Panc1 (cell line): ENCODE measurements at regions not wholly inside any gene's neighbourhood (a gene's known extent, or its start where the extent isn't known, plus 50 kb on each side); places are given as distances from the start of the nearest gene placed in this dataset.

Experiments
- ATAC-seq: fragments of 200-7000 bp; cut with Tn5 transposase; 2 replicates; pipeline ENCODE4 v1.9.1; 2020; ENCODE audit warnings: mild to moderate bottlenecking, moderate library complexity
- BruUV-seq: library from RNA; stranded (reverse); fragments of 400-500 nt; replicated peaks from 2 replicates; lab custom pipeline; 2021; lab: Mats Ljungman, UMichigan
- CTCF ChIA-PET: fragments of 300-600 bp; sonication (Branson Sonifier 250); formaldehyde crosslinking; loops from one replicate; lab custom pipeline; 2022; ENCODE audit warnings: antibody characterized with exemption; lab: Charles Lee
- POLR2A ChIA-PET: fragments of 300-600 bp; sonication (Branson Sonifier 250); formaldehyde crosslinking; loops from one replicate; lab custom pipeline; 2022; ENCODE audit warnings: antibody characterized with exemption; lab: Charles Lee
- DNase-seq: peaks from one replicate; pipeline ENCODE4 v3.0.0-alpha.2; 2010; ENCODE audit warnings: low read depth, low spot score
- H3K27ac ChIP-seq: 2 replicates; pipeline ENCODE4 v1.5.1; 2011; ENCODE audit warnings: mild to moderate bottlenecking, low read length, inconsistent platforms
- H3K27me3 ChIP-seq: fragments of 200-500 bp; sonication (Bioruptor generic); 2 replicates; pipeline ENCODE4 v1.6.0; 2014; ENCODE audit warnings: low read length, inconsistent platforms; ENCODE audit not compliant: control insufficient read depth, insufficient read depth
- H3K36me3 ChIP-seq: fragments of 200-500 bp; sonication (Bioruptor generic); 2 replicates; pipeline ENCODE4 v1.5.1; 2014; ENCODE audit warnings: inconsistent platforms, mild to moderate bottlenecking, low read length, moderate library complexity; ENCODE audit not compliant: control insufficient read depth, insufficient read depth
- H3K4me1 ChIP-seq: 2 replicates; pipeline ENCODE4 v1.5.1; 2011; ENCODE audit warnings: inconsistent platforms, mild to moderate bottlenecking, low read length, moderate library complexity; ENCODE audit not compliant: control insufficient read depth, insufficient read depth
- H3K4me3 ChIP-seq, 2 experiments: 2 replicates each; pipeline ENCODE4 v1.5.1; 2011 to 2012; ENCODE audit warnings: low read depth in 2 of 2, low read length in 2 of 2, mild to moderate bottlenecking in 2 of 2, inconsistent platforms in 1 of 2, moderate library complexity in 1 of 2
- H3K9me3 ChIP-seq: fragments of 200-500 bp; sonication (Bioruptor generic); 2 replicates; pipeline ENCODE4 v1.5.1; 2014; ENCODE audit warnings: low read depth, mild to moderate bottlenecking, inconsistent platforms, low read length, moderate library complexity; ENCODE audit not compliant: control insufficient read depth, insufficient read depth
- CTCF ChIP-seq: fragments of 450-650 bp; IDR thresholded peaks from 2 replicates; pipeline ENCODE4 v1.5.1; 2017; ENCODE audit warnings: mild to moderate bottlenecking
- POLR2AphosphoS5 ChIP-seq: IDR thresholded peaks from 2 replicates; pipeline ENCODE4 v1.6.1; 2012; ENCODE audit warnings: mild to moderate bottlenecking, low read depth, low read length, moderate library complexity
- REST ChIP-seq, 2 experiments: IDR thresholded peaks; 2 replicates each; pipeline ENCODE4 v1.6.1; 2011 to 2012; ENCODE audit warnings: low read depth in 2 of 2, control low read depth in 1 of 2, low read length in 1 of 2, mild to moderate bottlenecking in 1 of 2, moderate library complexity in 1 of 2; ENCODE audit not compliant: insufficient read depth in 1 of 2
- SIN3A ChIP-seq: IDR thresholded peaks from 2 replicates; pipeline ENCODE4 v1.6.1; 2012; ENCODE audit warnings: low read depth, mild to moderate bottlenecking, low read length, moderate library complexity, borderline replicate concordance; ENCODE audit not compliant: insufficient read depth
- TCF7L2 ChIP-seq: IDR thresholded peaks from 2 replicates; pipeline ENCODE4 v1.6.1; 2011; ENCODE audit warnings: mild to moderate bottlenecking, low read depth, low read length, inconsistent platforms
- in situ Hi-C: cut with HindIII; loops from 2 replicates; pipeline ENCODE4 v1.10.0; 2016; ENCODE audit warnings: low sequenced_read_pairs, low pct_unique_long_range_greater_than_20kb
- intact Hi-C: fragments of 100-400 bp; cut with micrococcal nuclease; formaldehyde crosslinking; loops from one replicate; pipeline ENCODE4 v1.10.0; 2022; ENCODE audit not compliant: unreplicated experiment

GRCh38 chr1:78358165-78358564, 132.6 kb upstream of the PTGFR start:
- ChIA-PET CTCF (no interaction called here), POLR2A (no interaction called here)
- H3K27me3 ChIP-seq, result no peaks in the 10 kb centered on the region
- BruUV-seq, result no TSS peak
- no peak overlapping the region for H3K27ac ChIP-seq
- no peak for DNase-seq
- no peaks in the 10 kb centered on the region for H3K9me3 ChIP-seq
- H3K4me1 ChIP-seq, result no peaks in the 10 kb centered on the region
- intact Hi-C loops (no loop called here), in situ Hi-C loops (no loop called here)
- TF ChIP-seq CTCF, result no peak
- no peak for TF ChIP-seq POLR2AphosphoS5
- no peak for ATAC-seq
- H3K4me3 ChIP-seq, result no peak overlapping the region
- no peaks in the 10 kb centered on the region for H3K36me3 ChIP-seq

- in situ Hi-C loops (no loop called here), intact Hi-C loops (no loop called here)
- Histone ChIP-seq H3K4me1 (no peaks in the 10 kb centered on the region), H3K27ac (no peak overlapping the region), H3K36me3 (no peaks in the 10 kb centered on the region), H3K9me3 (no peaks in the 10 kb centered on the region), H3K27me3 (no peaks in the 10 kb centered on the region), H3K4me3 (no peak overlapping the region)
- ATAC-seq (no peak), DNase-seq (no peak)
- TF ChIP-seq SIN3A, result no peak
- TF ChIP-seq REST (IDR thresholded peaks at IDR 0.05; ENCODE audit: insufficient read depth in 1 of 2, low read depth in 2 of 2, low read length in 1 of 2), result no peak
- no peak for TF ChIP-seq TCF7L2
- CTCF ChIA-PET, result no interaction called here
- BruUV-seq, result no TSS peak
- POLR2A ChIA-PET, result no interaction called here
These were observed 131.1 kb upstream of the PTGFR start for GRCh38 chr1:78359666-78360065.

GRCh38 chr1:78360584-78360983, 130.2 kb upstream of the PTGFR start:
- POLR2A ChIA-PET, result no interaction called here
- H3K27ac ChIP-seq, result no peak overlapping the region
- no peak for DNase-seq
- no peak overlapping the region for H3K4me3 ChIP-seq
- no peaks in the 10 kb centered on the region for H3K9me3 ChIP-seq
- H3K4me1 ChIP-seq, result no peaks in the 10 kb centered on the region
- CTCF ChIA-PET, result no interaction called here
- TF ChIP-seq CTCF (no peak), POLR2AphosphoS5 (no peak), SIN3A (no peak)
- no TSS peak for BruUV-seq
- H3K27me3 ChIP-seq, result no peaks in the 10 kb centered on the region
- in situ Hi-C loops (no loop called here), intact Hi-C loops (no loop called here)
- ATAC-seq, result no peak
- H3K36me3 ChIP-seq, result no peaks in the 10 kb centered on the region
